CD4-positive, alpha-beta memory T cell (primary cell): ENCODE measurements at regions not wholly inside any gene's neighbourhood (a gene's known extent, or its start where the extent isn't known, plus 50 kb on each side); places are given as distances from the start of the nearest gene placed in this dataset.

Experiments
- CTCF ChIA-PET: fragments of 350-600 bp; sonication (Branson Sonifier 250); formaldehyde crosslinking; loops from one replicate; lab custom pipeline; 2021; ENCODE audit warnings: inconsistent platforms; ENCODE audit not compliant: partially characterized antibody; lab: Charles Lee
- POLR2A ChIA-PET: fragments of 350-600 bp; sonication (Branson Sonifier 250); formaldehyde crosslinking; loops from one replicate; lab custom pipeline; 2021; ENCODE audit not compliant: partially characterized antibody; lab: Charles Lee
- DNase-seq, 5 donors: peaks; one replicate each; pipeline versions ENCODE4 v3.0.0 to v3.0.0-alpha.2; 2020 to 2022; ENCODE audit warnings: mixed read lengths in 1 of 5
- H3K27ac ChIP-seq: one replicate; pipeline ENCODE4 v1.7.0; 2013; ENCODE audit warnings: low read depth, low read length
- H3K27me3 ChIP-seq: 2 replicates; pipeline ENCODE4 v1.7.0; 2013; ENCODE audit warnings: mild to moderate bottlenecking, low read length, moderate library complexity; ENCODE audit not compliant: insufficient read depth
- H3K36me3 ChIP-seq: 2 replicates; pipeline ENCODE4 v1.7.0; 2013; ENCODE audit warnings: mild to moderate bottlenecking, low read length, moderate library complexity; ENCODE audit not compliant: insufficient read depth
- H3K4me1 ChIP-seq: 2 replicates; pipeline ENCODE4 v1.7.0; 2013; ENCODE audit warnings: mild to moderate bottlenecking, low read length, moderate library complexity; ENCODE audit not compliant: insufficient read depth
- H3K4me3 ChIP-seq, 2 donors: one replicate each; pipeline ENCODE4 v1.7.0; 2013; ENCODE audit warnings: low read length in 2 of 2, mild to moderate bottlenecking in 1 of 2
- H3K9me3 ChIP-seq, 2 donors: one replicate each; pipeline ENCODE4 v1.7.0; 2013; ENCODE audit warnings: low read length in 2 of 2, control low read depth in 1 of 2; ENCODE audit not compliant: control insufficient read depth in 1 of 2
- H3K27ac Mint-ChIP-seq, 7 donors: one replicate each; pipeline ENCODE4 v1.8.0; 2020 to 2021; ENCODE audit warnings: mixed read lengths in 7 of 7, mild to moderate bottlenecking in 6 of 7, inconsistent platforms in 3 of 7, moderate library complexity in 3 of 7
- H3K27me3 Mint-ChIP-seq, 2 donors: one replicate each; pipeline ENCODE4 v1.8.0; 2020 to 2021; ENCODE audit warnings: mixed read lengths in 2 of 2
- H3K36me3 Mint-ChIP-seq, 2 donors: one replicate each; pipeline ENCODE4 v1.8.0; 2020 to 2021; ENCODE audit warnings: mixed read lengths in 2 of 2, inconsistent platforms in 1 of 2, mild to moderate bottlenecking in 1 of 2
- H3K4me1 Mint-ChIP-seq, 4 donors: one replicate each; pipeline ENCODE4 v1.8.0; 2020 to 2021; ENCODE audit warnings: mixed read lengths in 4 of 4, mild to moderate bottlenecking in 1 of 4
- H3K4me3 Mint-ChIP-seq, 8 donors: one replicate each; pipeline ENCODE4 v1.8.0; 2020 to 2021; ENCODE audit warnings: mixed read lengths in 8 of 8, mild to moderate bottlenecking in 7 of 8, moderate library complexity in 6 of 8, inconsistent platforms in 3 of 8
- H3K9me3 Mint-ChIP-seq, 8 donors: one replicate each; pipeline ENCODE4 v1.8.0; 2020 to 2021; ENCODE audit warnings: mixed read lengths in 8 of 8, mild to moderate bottlenecking in 5 of 8, inconsistent platforms in 3 of 8, moderate library complexity in 1 of 8
- intact Hi-C: fragments of 100-400 bp; cut with micrococcal nuclease; formaldehyde crosslinking; loops from one replicate; pipeline ENCODE4 v1.15.1; 2023

GRCh38 chr7:41481353-41481752 lies 221.5 kb downstream of the INHBA start:
- H3K27ac ChIP-seq, result no peak overlapping the region
- no peaks in the 10 kb centered on the region for H3K36me3 ChIP-seq
- no peaks in the 10 kb centered on the region for H3K9me3 ChIP-seq
- no peaks in the 10 kb centered on the region for H3K4me1 Mint-ChIP-seq
- H3K27ac Mint-ChIP-seq, result no peak overlapping the region
- ChIA-PET POLR2A (no interaction called here), CTCF (no interaction called here)
- intact Hi-C loops, result no loop called here
- no peaks in the 10 kb centered on the region for H3K27me3 Mint-ChIP-seq
- H3K27me3 ChIP-seq, result no peaks in the 10 kb centered on the region
- H3K4me1 ChIP-seq, result no peaks in the 10 kb centered on the region
- no peak for DNase-seq
- no peak overlapping the region for H3K4me3 ChIP-seq
- no peaks in the 10 kb centered on the region for H3K36me3 Mint-ChIP-seq
- peaks cover 0 to 6% (median 4%) of the 10 kb centered on the region in 8 donors for H3K9me3 Mint-ChIP-seq
- H3K4me3 Mint-ChIP-seq, result no peak overlapping the region

- Histone ChIP-seq H3K4me1 (no peaks in the 10 kb centered on the region), H3K9me3 (no peaks in the 10 kb centered on the region), H3K27me3 (no peaks in the 10 kb centered on the region), H3K4me3 (no peak overlapping the region), H3K36me3 (no peaks in the 10 kb centered on the region), H3K27ac (no peak overlapping the region)
- Mint-ChIP-seq H3K36me3 (no peaks in the 10 kb centered on the region), H3K4me1 (no peaks in the 10 kb centered on the region), H3K27me3 (no peaks in the 10 kb centered on the region), H3K4me3 (no peak overlapping the region), H3K9me3 (peaks cover 0 to 8% (median 4%) of the 10 kb centered on the region in 8 donors), H3K27ac (no peak overlapping the region)
- ChIA-PET POLR2A (no interaction called here), CTCF (no interaction called here)
- no peak for DNase-seq
- intact Hi-C loops, result no loop called here
Observed at GRCh38 chr7:41478187-41478586, 224.7 kb downstream of the INHBA start.

- no peak overlapping the region for H3K27ac ChIP-seq
- no peak overlapping the region for H3K4me3 ChIP-seq
- H3K36me3 ChIP-seq, result no peaks in the 10 kb centered on the region
- Mint-ChIP-seq H3K27ac (no peak overlapping the region), H3K9me3 (peaks cover 0 to 8% (median 4%) of the 10 kb centered on the region in 8 donors), H3K4me1 (no peaks in the 10 kb centered on the region), H3K4me3 (no peak overlapping the region), H3K27me3 (no peaks in the 10 kb centered on the region), H3K36me3 (no peaks in the 10 kb centered on the region)
- no peak for DNase-seq
- no peaks in the 10 kb centered on the region for H3K27me3 ChIP-seq
- intact Hi-C loops, result no loop called here
- no peaks in the 10 kb centered on the region for H3K9me3 ChIP-seq
- ChIA-PET CTCF (no interaction called here), POLR2A (no interaction called here)
- H3K4me1 ChIP-seq, result no peaks in the 10 kb centered on the region
Observed at GRCh38 chr7:41476460-41476803, 226.5 kb downstream of the INHBA start.

GRCh38 chr7:41475801-41476459 lies 227.0 kb downstream of the INHBA start:
- peaks cover 0 to 12% (median 6%) of the 10 kb centered on the region in 8 donors for H3K9me3 Mint-ChIP-seq
- intact Hi-C loops, result no loop called here
- Histone ChIP-seq H3K27ac (no peak overlapping the region), H3K4me3 (no peak overlapping the region), H3K36me3 (no peaks in the 10 kb centered on the region), H3K9me3 (no peaks in the 10 kb centered on the region), H3K4me1 (no peaks in the 10 kb centered on the region), H3K27me3 (no peaks in the 10 kb centered on the region)
- no peak for DNase-seq
- no peaks in the 10 kb centered on the region for H3K36me3 Mint-ChIP-seq
- no peaks in the 10 kb centered on the region for H3K4me1 Mint-ChIP-seq
- H3K27me3 Mint-ChIP-seq, result no peaks in the 10 kb centered on the region
- POLR2A ChIA-PET, result no interaction called here
- no peak overlapping the region for H3K4me3 Mint-ChIP-seq
- no peak overlapping the region for H3K27ac Mint-ChIP-seq
- CTCF ChIA-PET, result no interaction called here

- ChIA-PET POLR2A (no interaction called here), CTCF (no interaction called here)
- Mint-ChIP-seq H3K4me1 (no peaks in the 10 kb centered on the region), H3K27me3 (no peaks in the 10 kb centered on the region), H3K27ac (no peak overlapping the region), H3K4me3 (no peak overlapping the region), H3K36me3 (no peaks in the 10 kb centered on the region), H3K9me3 (peaks cover 0 to 11% (median 5%) of the 10 kb centered on the region in 8 donors)
- Histone ChIP-seq H3K27ac (no peak overlapping the region), H3K4me3 (no peak overlapping the region), H3K27me3 (no peaks in the 10 kb centered on the region), H3K9me3 (peaks cover 0 to 4% of the 10 kb centered on the region in 2 donors), H3K36me3 (no peaks in the 10 kb centered on the region), H3K4me1 (no peaks in the 10 kb centered on the region)
- intact Hi-C loops, result no loop called here
- no peak for DNase-seq
Observed at GRCh38 chr7:41472427-41473125, 230.3 kb downstream of the INHBA start.

- DNase-seq, result no peak
- H3K27me3 ChIP-seq, result no peaks in the 10 kb centered on the region
- CTCF ChIA-PET, result no interaction called here
- Mint-ChIP-seq H3K27ac (no peak overlapping the region), H3K27me3 (peaks cover 0 to 2% of the 10 kb centered on the region in 2 donors), H3K4me3 (no peak overlapping the region), H3K9me3 (peaks cover 0 to 11% (median 5%) of the 10 kb centered on the region in 8 donors), H3K36me3 (no peaks in the 10 kb centered on the region), H3K4me1 (no peaks in the 10 kb centered on the region)
- POLR2A ChIA-PET, result no interaction called here
- H3K36me3 ChIP-seq, result no peaks in the 10 kb centered on the region
- H3K4me1 ChIP-seq, result no peaks in the 10 kb centered on the region
- H3K27ac ChIP-seq, result no peak overlapping the region
- no peak overlapping the region for H3K4me3 ChIP-seq
- peaks cover 0 to 4% of the 10 kb centered on the region in 2 donors for H3K9me3 ChIP-seq
- intact Hi-C loops, result no loop called here
Observed at GRCh38 chr7:41470081-41470480, 232.8 kb downstream of the INHBA start.

GRCh38 chr7:41467596-41467995 lies 235.3 kb downstream of the INHBA start:
- Mint-ChIP-seq H3K27ac (no peak overlapping the region), H3K27me3 (peaks cover 0 to 2% of the 10 kb centered on the region in 2 donors), H3K36me3 (no peaks in the 10 kb centered on the region), H3K9me3 (peaks cover 0 to 12% (median 6%) of the 10 kb centered on the region in 8 donors), H3K4me1 (no peaks in the 10 kb centered on the region), H3K4me3 (no peak overlapping the region)
- DNase-seq, result no peak
- Histone ChIP-seq H3K9me3 (peaks cover 0 to 4% of the 10 kb centered on the region in 2 donors), H3K27me3 (no peaks in the 10 kb centered on the region), H3K4me3 (no peak overlapping the region), H3K4me1 (no peaks in the 10 kb centered on the region), H3K36me3 (no peaks in the 10 kb centered on the region), H3K27ac (no peak overlapping the region)
- POLR2A ChIA-PET, result no interaction called here
- CTCF ChIA-PET, result no interaction called here
- intact Hi-C loops, result no loop called here
